Tibial nerve (tissue), 3 donors: ENCODE measurements at regions not wholly inside any gene's neighbourhood (a gene's known extent, or its start where the extent isn't known, plus 50 kb on each side); places are given as distances from the start of the nearest gene placed in this dataset.

Experiments
- EP300 ChIP-seq, 2 donors: sonication (generic); formaldehyde crosslinking; IDR thresholded peaks; one replicate each; pipeline ENCODE4 v1.6.1; 2017; ENCODE audit warnings: antibody characterized with exemption in 2 of 2, mild to moderate bottlenecking in 1 of 2
- POLR2A ChIP-seq, 2 donors: fragments of 450-650 bp; IDR thresholded peaks; one replicate each; pipeline ENCODE4 v1.6.1; 2017; ENCODE audit warnings: antibody characterized with exemption in 2 of 2, mild to moderate bottlenecking in 2 of 2, moderate library complexity in 2 of 2

DNA sequence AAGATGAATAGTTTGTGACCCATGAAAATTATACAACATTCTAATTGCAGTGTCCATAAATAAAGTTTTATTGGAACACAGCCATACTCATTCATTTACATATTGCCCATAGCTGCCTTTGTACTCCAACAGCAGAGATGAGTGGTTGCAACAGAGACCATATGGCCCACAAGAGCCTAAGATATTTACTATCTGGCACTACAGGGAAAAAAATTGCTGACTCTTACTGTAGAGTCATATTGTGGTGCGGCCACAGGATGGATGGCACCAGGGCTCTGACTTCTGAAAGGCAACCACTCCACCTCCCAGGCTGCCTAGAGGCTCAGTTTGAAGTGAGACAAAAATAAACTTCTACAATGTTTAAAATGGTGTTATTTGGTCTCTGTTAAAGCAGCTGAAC lies 404.0 kb upstream of the ATP5MC3 start:
- TF ChIP-seq POLR2A (IDR thresholded peaks at IDR 0.05): no peak
- TF ChIP-seq EP300 (IDR thresholded peaks at IDR 0.05): no peak
